ENCODE measurements at regions not wholly inside any gene's neighbourhood (a gene's known extent, or its start where the extent isn't known, plus 50 kb on each side); places are given as distances from the start of the nearest gene placed in this dataset.

- DNase-seq = no peak
- Mint-ChIP-seq H3K27ac (ENCODE audit: unreplicated experiment) (no peak overlapping the region), H3K9me3 (ENCODE audit: unreplicated experiment) (no peaks in the 10 kb centered on the region), H3K27me3 (ENCODE audit: unreplicated experiment) (peaks cover 2% of the 10 kb centered on the region), H3K4me1 (ENCODE audit: low read depth, unreplicated experiment) (peaks cover 28% of the 10 kb centered on the region), H3K36me3 (ENCODE audit: unreplicated experiment) (peaks cover 6% of the 10 kb centered on the region), H3K4me3 (ENCODE audit: unreplicated experiment) (no peak overlapping the region)
- no peak for TF ChIP-seq CTCF (IDR thresholded peaks at IDR 0.05; ENCODE audit: partially characterized antibody, unreplicated experiment)
These were observed 399.0 kb upstream of the CADM1 start for GRCh38 chr11:115903179-115903578.

- Mint-ChIP-seq H3K4me1 (ENCODE audit: low read depth, unreplicated experiment) (peaks cover 14% of the 10 kb centered on the region), H3K27me3 (ENCODE audit: unreplicated experiment) (no peaks in the 10 kb centered on the region), H3K27ac (ENCODE audit: unreplicated experiment) (no peak overlapping the region), H3K4me3 (ENCODE audit: unreplicated experiment) (no peak overlapping the region), H3K36me3 (ENCODE audit: unreplicated experiment) (peaks cover 6% of the 10 kb centered on the region), H3K9me3 (ENCODE audit: unreplicated experiment) (no peaks in the 10 kb centered on the region)
- TF ChIP-seq CTCF (IDR thresholded peaks at IDR 0.05; ENCODE audit: partially characterized antibody, unreplicated experiment) = no peak
- no peak for DNase-seq
These were observed 396.9 kb upstream of the CADM1 start for GRCh38 chr11:115901069-115901468.

- peaks cover 7% of the 10 kb centered on the region for H3K4me1 Mint-ChIP-seq (ENCODE audit: low read depth, unreplicated experiment)
- H3K27ac Mint-ChIP-seq (ENCODE audit: unreplicated experiment) = no peak overlapping the region
- H3K9me3 Mint-ChIP-seq (ENCODE audit: unreplicated experiment) = no peaks in the 10 kb centered on the region
- peaks cover 6% of the 10 kb centered on the region for H3K36me3 Mint-ChIP-seq (ENCODE audit: unreplicated experiment)
- no peak overlapping the region for H3K4me3 Mint-ChIP-seq (ENCODE audit: unreplicated experiment)
- no peak for TF ChIP-seq CTCF (IDR thresholded peaks at IDR 0.05; ENCODE audit: partially characterized antibody, unreplicated experiment)
- no peak for DNase-seq
- no peaks in the 10 kb centered on the region for H3K27me3 Mint-ChIP-seq (ENCODE audit: unreplicated experiment)
These were observed 395.9 kb upstream of the CADM1 start for GRCh38 chr11:115900111-115900510.

GRCh38 chr11:115897707-115898106 is 393.5 kb upstream of the CADM1 start:
- Mint-ChIP-seq H3K27me3 (ENCODE audit: unreplicated experiment) (no peaks in the 10 kb centered on the region), H3K4me3 (ENCODE audit: unreplicated experiment) (no peak overlapping the region), H3K27ac (ENCODE audit: unreplicated experiment) (no peak overlapping the region), H3K4me1 (ENCODE audit: low read depth, unreplicated experiment) (peaks cover 6% of the 10 kb centered on the region), H3K36me3 (ENCODE audit: unreplicated experiment) (peaks cover 6% of the 10 kb centered on the region), H3K9me3 (ENCODE audit: unreplicated experiment) (peaks cover 2% of the 10 kb centered on the region)
- no peak for TF ChIP-seq CTCF (IDR thresholded peaks at IDR 0.05; ENCODE audit: partially characterized antibody, unreplicated experiment)
- no peak for DNase-seq

- no peak for DNase-seq
These were observed 391.9 kb upstream of the CADM1 start for GRCh38 chr11:115896084-115896483.

More at GRCh38 chr11:115896084-115896483, 391.9 kb upstream of the CADM1 start:
- Mint-ChIP-seq H3K4me1 (ENCODE audit: low read depth, unreplicated experiment) (peaks cover 6% of the 10 kb centered on the region), H3K27me3 (ENCODE audit: unreplicated experiment) (no peaks in the 10 kb centered on the region), H3K4me3 (ENCODE audit: unreplicated experiment) (no peak overlapping the region), H3K27ac (ENCODE audit: unreplicated experiment) (no peak overlapping the region), H3K36me3 (ENCODE audit: unreplicated experiment) (peaks cover 6% of the 10 kb centered on the region), H3K9me3 (ENCODE audit: unreplicated experiment) (peaks cover 2% of the 10 kb centered on the region)
- TF ChIP-seq CTCF (IDR thresholded peaks at IDR 0.05; ENCODE audit: partially characterized antibody, unreplicated experiment) = no peak
